ENCODE measurements at regions not wholly inside any gene's neighbourhood (a gene's known extent, or its start where the extent isn't known, plus 50 kb on each side); places are given as distances from the start of the nearest gene placed in this dataset.

- TF ChIP-seq CTCF (IDR thresholded peaks at IDR 0.05): no peak
- no peak for TF ChIP-seq POLR2A (IDR thresholded peaks at IDR 0.05)
Measured at GRCh38 chr4:24235618-24236017, 345.8 kb upstream of the PPARGC1A start.
